ENCODE measurements at regions not wholly inside any gene's neighbourhood (a gene's known extent, or its start where the extent isn't known, plus 50 kb on each side); places are given as distances from the start of the nearest gene placed in this dataset.

GRCh38 chr5:119852140-119852539, 222.8 kb downstream of the FAM170A start:
- H3K4me3 ChIP-seq (ENCODE audit: low read depth, low read length) = no peak overlapping the region
- no peak for DNase-seq (ENCODE audit: low read depth)
- no peak for TF ChIP-seq MYC (IDR thresholded peaks at IDR 0.05; ENCODE audit: low read depth, low read length)
- TF ChIP-seq MAX (IDR thresholded peaks at IDR 0.05; ENCODE audit: low read depth, low read length) = no peak
- no peak for TF ChIP-seq CTCF (IDR thresholded peaks at IDR 0.05; ENCODE audit: low read depth, low read length)
- no peak for TF ChIP-seq POLR2A (IDR thresholded peaks at IDR 0.05; ENCODE audit: extremely low read depth, insufficient read length)

GRCh38 chr5:119860463-119860862, 231.1 kb downstream of the FAM170A start:
- no peak for TF ChIP-seq CTCF (IDR thresholded peaks at IDR 0.05; ENCODE audit: low read depth, low read length)
- TF ChIP-seq MYC (IDR thresholded peaks at IDR 0.05; ENCODE audit: low read depth, low read length) = no peak
- TF ChIP-seq POLR2A (IDR thresholded peaks at IDR 0.05; ENCODE audit: extremely low read depth, insufficient read length) = no peak
- TF ChIP-seq MAX (IDR thresholded peaks at IDR 0.05; ENCODE audit: low read depth, low read length) = no peak
- no peak overlapping the region for H3K4me3 ChIP-seq (ENCODE audit: low read depth, low read length)
- no peak for DNase-seq (ENCODE audit: low read depth)

GRCh38 chr5:119862619-119863018, 233.3 kb downstream of the FAM170A start:
- H3K4me3 ChIP-seq (ENCODE audit: low read depth, low read length) = no peak overlapping the region
- no peak for TF ChIP-seq MYC (IDR thresholded peaks at IDR 0.05; ENCODE audit: low read depth, low read length)
- TF ChIP-seq MAX (IDR thresholded peaks at IDR 0.05; ENCODE audit: low read depth, low read length) = no peak
- no peak for TF ChIP-seq CTCF (IDR thresholded peaks at IDR 0.05; ENCODE audit: low read depth, low read length)
- TF ChIP-seq POLR2A (IDR thresholded peaks at IDR 0.05; ENCODE audit: extremely low read depth, insufficient read length) = no peak
- DNase-seq (ENCODE audit: low read depth) = no peak

- no peak for TF ChIP-seq CTCF (IDR thresholded peaks at IDR 0.05; ENCODE audit: low read depth, low read length)
- no peak for TF ChIP-seq POLR2A (IDR thresholded peaks at IDR 0.05; ENCODE audit: extremely low read depth, insufficient read length)
- no peak for TF ChIP-seq MAX (IDR thresholded peaks at IDR 0.05; ENCODE audit: low read depth, low read length)
- no peak for TF ChIP-seq MYC (IDR thresholded peaks at IDR 0.05; ENCODE audit: low read depth, low read length)
- DNase-seq (ENCODE audit: low read depth) = no peak
- no peak overlapping the region for H3K4me3 ChIP-seq (ENCODE audit: low read depth, low read length)
These were observed 234.9 kb downstream of the FAM170A start for GRCh38 chr5:119864286-119864685.

- no peak overlapping the region for H3K4me3 ChIP-seq (ENCODE audit: low read depth, low read length)
- DNase-seq (ENCODE audit: low read depth) = no peak
- TF ChIP-seq MYC (IDR thresholded peaks at IDR 0.05; ENCODE audit: low read depth, low read length) = no peak
These were observed 244.3 kb downstream of the FAM170A start for GRCh38 chr5:119873611-119874010.

- no peak overlapping the region for H3K4me3 ChIP-seq (ENCODE audit: low read depth, low read length)
- no peak for DNase-seq (ENCODE audit: low read depth)
- TF ChIP-seq MYC (IDR thresholded peaks at IDR 0.05; ENCODE audit: low read depth, low read length) (no peak), POLR2A (IDR thresholded peaks at IDR 0.05; ENCODE audit: extremely low read depth, insufficient read length) (no peak), CTCF (IDR thresholded peaks at IDR 0.05; ENCODE audit: low read depth, low read length) (no peak), MAX (IDR thresholded peaks at IDR 0.05; ENCODE audit: low read depth, low read length) (no peak)
These were observed 247.2 kb downstream of the FAM170A start for GRCh38 chr5:119876522-119876921.

Measured in NB4 (cell line).